IMR-90 (cell line): ENCODE measurements at regions not wholly inside any gene's neighbourhood (a gene's known extent, or its start where the extent isn't known, plus 50 kb on each side); places are given as distances from the start of the nearest gene placed in this dataset.

ENCODE experiments used
- ATAC-seq: fragments of 200-7000 bp; cut with Tn5 transposase; 2 replicates; pipeline ENCODE4 v1.9.1; 2020; ENCODE audit warnings: low read depth, mild to moderate bottlenecking, moderate library complexity
- BruUV-seq: library from RNA; stranded (reverse); fragments of 400-500 nt; replicated peaks from 2 replicates; lab custom pipeline; 2021; lab: Mats Ljungman, UMichigan
- CTCF ChIA-PET: fragments of 300-600 bp; formaldehyde crosslinking; extraction: SDS; loops from one replicate; lab custom pipeline; 2021; ENCODE audit warnings: antibody characterized with exemption; lab: Yijun Ruan, JAX
- POLR2A ChIA-PET: fragments of 300-600 bp; sonication (Branson Sonifier 250); formaldehyde crosslinking; loops from one replicate; lab custom pipeline; 2022; ENCODE audit warnings: antibody characterized with exemption; ENCODE audit not compliant: unreplicated experiment; lab: Charles Lee
- DNase-seq: peaks from one replicate; pipeline ENCODE4 v3.0.0; 2013
- H2AFZ ChIP-seq: replicated peaks from 2 replicates; pipeline ENCODE3; 2013; ENCODE audit warnings: low read length, mild to moderate bottlenecking; ENCODE audit not compliant: poor library complexity
- H2AK5ac ChIP-seq: 2 replicates; pipeline ENCODE4 v1.6.1; 2013; ENCODE audit warnings: low read depth, low read length, inconsistent platforms
- H2AK9ac ChIP-seq: replicated peaks from 2 replicates; pipeline ENCODE3; 2013; ENCODE audit warnings: mild to moderate bottlenecking, low read depth, low read length, moderate library complexity; ENCODE audit not compliant: poor library complexity
- H2BK120ac ChIP-seq: 2 replicates; pipeline ENCODE4 v1.6.1; 2013; ENCODE audit warnings: low read depth, low read length, inconsistent platforms
- H2BK15ac ChIP-seq: 3 replicates; pipeline ENCODE4 v1.6.1; 2013; ENCODE audit warnings: low read depth, low read length, inconsistent platforms
- H2BK20ac ChIP-seq: 2 replicates; pipeline ENCODE4 v1.6.1; 2013; ENCODE audit warnings: low read depth, mild to moderate bottlenecking, inconsistent platforms, low read length, moderate library complexity
- H2BK5ac ChIP-seq: 2 replicates; pipeline ENCODE4 v1.6.1; 2013; ENCODE audit warnings: mild to moderate bottlenecking, low read depth, low read length, inconsistent platforms; ENCODE audit not compliant: poor library complexity, severe bottlenecking
- H3K14ac ChIP-seq: replicated peaks from 2 replicates; pipeline ENCODE4 v1.6.1; 2013; ENCODE audit warnings: low read depth, low read length, inconsistent platforms
- H3K18ac ChIP-seq: 2 replicates; pipeline ENCODE4 v1.6.1; 2013; ENCODE audit warnings: low read depth, low read length, control low read depth
- H3K23ac ChIP-seq: 2 replicates; pipeline ENCODE4 v1.6.1; 2013; ENCODE audit warnings: low read depth, low read length, inconsistent platforms
- H3K27ac ChIP-seq: 2 replicates; pipeline ENCODE4 v1.5.1; 2013; ENCODE audit warnings: mild to moderate bottlenecking, control low read depth, low read length; ENCODE audit not compliant: insufficient read depth
- H3K27me3 ChIP-seq: 2 replicates; pipeline ENCODE4 v1.6.1; 2013; ENCODE audit warnings: low read length; ENCODE audit not compliant: control insufficient read depth, insufficient read depth
- H3K36me3 ChIP-seq: 2 replicates; pipeline ENCODE4 v1.6.1; 2013; ENCODE audit warnings: low read length, mixed read lengths; ENCODE audit not compliant: control insufficient read depth, insufficient read depth
- H3K4ac ChIP-seq: 2 replicates; pipeline ENCODE4 v1.6.1; 2013; ENCODE audit warnings: low read depth, low read length, inconsistent platforms
- H3K4me1 ChIP-seq: 2 replicates; pipeline ENCODE4 v1.6.1; 2013; ENCODE audit warnings: low read length, mixed read lengths; ENCODE audit not compliant: control insufficient read depth, insufficient read depth
- H3K4me2 ChIP-seq: 2 replicates; pipeline ENCODE4 v1.6.1; 2013; ENCODE audit warnings: low read depth, mild to moderate bottlenecking, control low read depth, low read length, moderate library complexity
- H3K4me3 ChIP-seq: 2 replicates; pipeline ENCODE4 v1.5.1; 2013; ENCODE audit warnings: low read depth, mild to moderate bottlenecking, control low read depth, low read length, moderate library complexity; ENCODE audit not compliant: insufficient read depth
- H3K56ac ChIP-seq: 2 replicates; pipeline ENCODE4 v1.6.1; 2013; ENCODE audit warnings: low read length, inconsistent platforms; ENCODE audit not compliant: insufficient read depth; ENCODE audit errors: extremely low read depth
- H3K79me1 ChIP-seq, 2 experiments: 2 replicates each; pipeline ENCODE4 v1.6.1; 2013; ENCODE audit warnings: low read length in 2 of 2, inconsistent platforms in 1 of 2, low read depth in 1 of 2
- H3K9ac ChIP-seq: 2 replicates; pipeline ENCODE4 v1.6.1; 2013; ENCODE audit warnings: low read depth, low read length, control low read depth
- H3K9me1 ChIP-seq: 2 replicates; pipeline ENCODE4 v1.6.1; 2013; ENCODE audit warnings: low read length, inconsistent platforms; ENCODE audit not compliant: insufficient read depth
- H3K9me3 ChIP-seq: 2 replicates; pipeline ENCODE4 v1.6.1; 2013; ENCODE audit warnings: low read length; ENCODE audit not compliant: control insufficient read depth, insufficient read depth
- H4K20me1 ChIP-seq: 2 replicates; pipeline ENCODE4 v1.6.1; 2013; ENCODE audit warnings: low read length, inconsistent platforms; ENCODE audit not compliant: insufficient read depth
- H4K5ac ChIP-seq: 2 replicates; pipeline ENCODE4 v1.6.1; 2013; ENCODE audit warnings: mild to moderate bottlenecking, low read depth, low read length, control low read depth
- H4K8ac ChIP-seq, 2 experiments: 2 replicates each; pipeline ENCODE4 v1.6.1; 2013; ENCODE audit warnings: low read depth in 2 of 2, low read length in 2 of 2, control low read depth in 1 of 2, inconsistent platforms in 1 of 2
- H4K91ac ChIP-seq: 2 replicates; pipeline ENCODE4 v1.6.1; 2013; ENCODE audit warnings: low read depth, low read length, inconsistent platforms; ENCODE audit not compliant: insufficient read depth
- ELK1 ChIP-seq: fragments of 150-350 bp; IDR thresholded peaks from 2 replicates; pipeline ENCODE4 v1.6.1; 2016; ENCODE audit warnings: low read depth, mild to moderate bottlenecking, low read length, moderate library complexity, borderline replicate concordance
- FOS ChIP-seq: fragments of 150-350 bp; IDR thresholded peaks from 2 replicates; pipeline ENCODE4 v1.6.1; 2016; ENCODE audit warnings: low read depth, low read length
- MAZ ChIP-seq: IDR thresholded peaks from 2 replicates; pipeline ENCODE4 v1.6.1; 2012; ENCODE audit warnings: low read depth, mild to moderate bottlenecking, low read length, improper control_type of control experiment, moderate library complexity, borderline replicate concordance
- POLR2A ChIP-seq: IDR thresholded peaks from 2 replicates; pipeline ENCODE4 v1.6.1; 2012; ENCODE audit warnings: mild to moderate bottlenecking, low read depth, low read length
- RCOR1 ChIP-seq: IDR thresholded peaks from 2 replicates; pipeline ENCODE4 v1.6.1; 2012; ENCODE audit warnings: mild to moderate bottlenecking, low read length, improper control_type of control experiment; ENCODE audit not compliant: insufficient replicate concordance
- RFX5 ChIP-seq: IDR thresholded peaks from 2 replicates; pipeline ENCODE4 v1.8.0; 2012; ENCODE audit warnings: low read depth, mild to moderate bottlenecking, low read length, moderate library complexity
- USF2 ChIP-seq: fragments of 150-350 bp; IDR thresholded peaks from 2 replicates; pipeline ENCODE4 v1.6.1; 2017; ENCODE audit warnings: mild to moderate bottlenecking, antibody characterized with exemption, low read length, low read depth
- WGBS, 2 experiments: methylation state at CpG; one replicate each; pipeline versions ENCODE4 v1.1.5 to v1.1.7; 2013; ENCODE audit warnings: missing lambda C conversion rate in 2 of 2; ENCODE audit not compliant: insufficient read length in 1 of 2; ENCODE audit errors: extremely low coverage in 2 of 2; 5-methylcytosine and 5-hydroxymethylcytosine counted together
- dilution Hi-C: fragments of 300-500 bp; cut with HindIII; formaldehyde crosslinking; loops from one replicate; pipeline ENCODE4 v1.14.3; 2018; ENCODE audit warnings: low sequenced_read_pairs; ENCODE audit not compliant: unreplicated experiment
- in situ Hi-C: fragments of 300-500 bp; cut with MboI; formaldehyde crosslinking; loops from 3 replicates; pipeline ENCODE4 v1.14.3; 2019; ENCODE audit warnings: low sequenced_read_pairs, inconsistent platforms, mixed read lengths
- intact Hi-C: fragments of 100-400 bp; cut with micrococcal nuclease; formaldehyde crosslinking; loops from 2 replicates; pipeline ENCODE4 v1.10.0; 2022

- no peaks in the 10 kb centered on the region for H3K9me3 ChIP-seq
- H3K4me1 ChIP-seq: peaks cover 27% of the 10 kb centered on the region
- H2AK9ac ChIP-seq: peak overlapping the region; percentile 10
- no peak overlapping the region for H3K56ac ChIP-seq
- no peak for ATAC-seq
- H3K18ac ChIP-seq: peak overlapping the region; percentile 91
- peak overlapping the region; percentile 57 for H3K4ac ChIP-seq
- no CpG with 5 or more reads among the region's 6 CpGs for WGBS, 2 experiments
- ChIA-PET POLR2A (no interaction called here), CTCF (no interaction called here)
- peak overlapping the region; percentile 87 for H2BK15ac ChIP-seq
- H3K23ac ChIP-seq: peak overlapping the region; percentile 30; the same call in 1 of the 2 replicates
- peak overlapping the region; percentile 83 for H2BK120ac ChIP-seq
- H3K27ac ChIP-seq: peak overlapping the region; percentile 14; the same call in 1 of the 2 replicates
- in situ Hi-C loops (no loop called here), dilution Hi-C loops (no loop called here), intact Hi-C loops (no loop called here)
- no TSS peak for BruUV-seq
- H3K14ac ChIP-seq: peak overlapping the region; percentile 56
- no peaks in the 10 kb centered on the region for H4K20me1 ChIP-seq
- H2AFZ ChIP-seq: peak overlapping the region; percentile 38
- H2BK20ac ChIP-seq: peak overlapping the region; percentile 74
- no peak for TF ChIP-seq FOS
- TF ChIP-seq USF2: 0 out of 2 replicates have a peak, but pooled peaks have one; percentile 20
- no peak for TF ChIP-seq RCOR1
- no peak for TF ChIP-seq POLR2A
- TF ChIP-seq ELK1: no peak
- TF ChIP-seq RFX5: no peak
- TF ChIP-seq MAZ: no peak
- no peaks in the 10 kb centered on the region for H3K27me3 ChIP-seq
- H3K4me2 ChIP-seq: no peak overlapping the region
- H4K8ac ChIP-seq: peak overlapping the region; percentile 51 to 54; a peak in 3 of 4 replicates
- H2BK5ac ChIP-seq: peak overlapping the region; percentile 58
- H3K9ac ChIP-seq: no peak overlapping the region
- no peak overlapping the region for H3K4me3 ChIP-seq
- peak overlapping the region; percentile 51 for H4K91ac ChIP-seq
- H2AK5ac ChIP-seq: peak overlapping the region; percentile 54
- H4K5ac ChIP-seq: peak overlapping the region; percentile 38
- H3K79me1 ChIP-seq: 0 out of 4 replicates have a peak, but pooled peaks cover 0 to 4% of the 10 kb centered on the region in 2 experiments
- H3K9me1 ChIP-seq: peaks cover 20% of the 10 kb centered on the region
- no peaks in the 10 kb centered on the region for H3K36me3 ChIP-seq
- DNase-seq: no peak
Measured at GRCh38 chr20:50428097-50428828, 81.9 kb upstream of the PTPN1 start.
